ENCODE measurements at regions not wholly inside any gene's neighbourhood (a gene's known extent, or its start where the extent isn't known, plus 50 kb on each side); places are given as distances from the start of the nearest gene placed in this dataset.

- Histone ChIP-seq H3K4me3 (ENCODE audit: low read length) (no peak overlapping the region), H3K36me3 (ENCODE audit: control insufficient read depth, insufficient read depth, low read length) (no peaks in the 10 kb centered on the region), H3K27me3 (ENCODE audit: control insufficient read depth, insufficient read depth, low read length) (no peaks in the 10 kb centered on the region), H3K27ac (ENCODE audit: low read length) (no peak overlapping the region), H3K4me1 (ENCODE audit: control insufficient read depth, insufficient read depth, low read length) (peaks cover 5% of the 10 kb centered on the region), H3K9me3 (ENCODE audit: control insufficient read depth, insufficient read depth, low read length) (no peaks in the 10 kb centered on the region)
- no peak for ATAC-seq
- Mint-ChIP-seq H3K27me3 (ENCODE audit: low read depth in 2 of 2) (peaks cover 0 to 3% of the 10 kb centered on the region in 2 donors), H3K4me3 (no peak overlapping the region), H3K4me1 (peaks cover 18 to 23% of the 10 kb centered on the region in 2 donors), H3K9me3 (peaks cover 5% of the 10 kb centered on the region in 2 donors), H3K27ac (no peak overlapping the region), H3K36me3 (no peaks in the 10 kb centered on the region)
- 67% methylated on average over 2 of the region's 3 CpGs for WGBS (ENCODE audit: insufficient coverage)
- intact Hi-C loops (cut with micrococcal nuclease), result no loop called here
- TF ChIP-seq, protein P1, sequence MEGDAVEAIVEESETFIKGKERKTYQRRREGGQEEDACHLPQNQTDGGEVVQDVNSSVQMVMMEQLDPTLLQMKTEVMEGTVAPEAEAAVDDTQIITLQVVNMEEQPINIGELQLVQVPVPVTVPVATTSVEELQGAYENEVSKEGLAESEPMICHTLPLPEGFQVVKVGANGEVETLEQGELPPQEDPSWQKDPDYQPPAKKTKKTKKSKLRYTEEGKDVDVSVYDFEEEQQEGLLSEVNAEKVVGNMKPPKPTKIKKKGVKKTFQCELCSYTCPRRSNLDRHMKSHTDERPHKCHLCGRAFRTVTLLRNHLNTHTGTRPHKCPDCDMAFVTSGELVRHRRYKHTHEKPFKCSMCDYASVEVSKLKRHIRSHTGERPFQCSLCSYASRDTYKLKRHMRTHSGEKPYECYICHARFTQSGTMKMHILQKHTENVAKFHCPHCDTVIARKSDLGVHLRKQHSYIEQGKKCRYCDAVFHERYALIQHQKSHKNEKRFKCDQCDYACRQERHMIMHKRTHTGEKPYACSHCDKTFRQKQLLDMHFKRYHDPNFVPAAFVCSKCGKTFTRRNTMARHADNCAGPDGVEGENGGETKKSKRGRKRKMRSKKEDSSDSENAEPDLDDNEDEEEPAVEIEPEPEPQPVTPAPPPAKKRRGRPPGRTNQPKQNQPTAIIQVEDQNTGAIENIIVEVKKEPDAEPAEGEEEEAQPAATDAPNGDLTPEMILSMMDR (IDR thresholded peaks at IDR 0.05), result no peak
- DNase-seq, result no peak
These were observed 248.0 kb downstream of the DSEL start for GRCh38 chr18:67268530-67268929.

DNA sequence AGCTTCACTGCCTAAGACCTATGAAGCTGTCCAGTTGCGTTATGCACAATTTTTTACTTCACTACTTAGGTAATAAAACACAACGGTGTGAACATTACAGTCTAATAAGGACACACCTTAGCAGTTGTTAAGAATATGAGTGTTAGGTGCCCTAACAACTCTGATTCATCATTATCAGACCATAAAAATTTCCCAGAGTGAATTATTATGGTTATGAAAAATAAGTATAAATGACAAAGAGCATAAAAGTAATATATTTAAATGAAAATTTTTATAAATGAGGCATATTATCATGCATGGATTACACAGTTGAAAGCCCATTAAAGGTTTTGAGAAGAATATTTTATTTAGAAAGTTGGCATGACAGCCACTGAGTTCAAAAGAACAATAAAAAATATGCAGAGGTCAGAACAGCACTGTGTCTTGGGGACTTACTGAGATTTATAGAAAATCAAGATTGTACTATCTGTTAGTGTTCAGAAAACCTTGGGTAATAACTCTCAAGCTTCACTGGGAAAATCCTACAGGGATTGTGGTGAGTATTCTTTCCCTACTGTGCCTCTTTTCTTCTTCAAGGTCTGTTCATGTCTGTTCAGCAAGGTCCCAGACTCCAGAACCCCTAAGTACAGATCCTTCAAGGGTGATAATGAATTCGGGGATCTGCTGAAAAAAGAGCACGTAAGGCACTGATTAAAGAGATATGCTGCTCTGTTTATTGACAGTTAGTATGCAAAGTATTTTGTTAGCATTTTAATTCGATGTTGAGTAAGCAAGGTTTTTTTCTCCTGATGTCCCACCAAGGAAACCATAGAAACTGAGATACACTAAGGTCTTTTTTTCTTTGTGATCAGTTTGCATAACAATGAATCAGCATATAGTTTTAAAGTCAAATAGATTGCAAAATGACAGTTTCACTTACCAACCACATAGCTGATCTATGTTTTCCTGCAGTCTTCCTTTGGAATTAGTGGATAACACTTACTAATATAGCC, 250.0 kb downstream of the DSEL start:
- no peak overlapping the region for H3K27ac Mint-ChIP-seq
- H3K4me1 ChIP-seq (ENCODE audit: control insufficient read depth, insufficient read depth, low read length), result peaks cover 5% of the 10 kb centered on the region
- peaks cover 13 to 14% of the 10 kb centered on the region in 2 donors for H3K4me1 Mint-ChIP-seq
- ATAC-seq, result no peak
- no peak overlapping the region for H3K4me3 ChIP-seq (ENCODE audit: low read length)
- no peaks in the 10 kb centered on the region for H3K36me3 Mint-ChIP-seq
- 44% methylated on average over 4 of the region's 5 CpGs for WGBS (ENCODE audit: insufficient coverage)
- DNase-seq, result no peak
- TF ChIP-seq, protein P1 (IDR thresholded peaks at IDR 0.05), result no peak
- no peaks in the 10 kb centered on the region for H3K36me3 ChIP-seq (ENCODE audit: control insufficient read depth, insufficient read depth, low read length)
- peak overlapping the region; percentile 45 for H3K4me3 Mint-ChIP-seq
- H3K27ac ChIP-seq (ENCODE audit: low read length), result no peak overlapping the region
- H3K27me3 Mint-ChIP-seq (ENCODE audit: low read depth in 2 of 2), result peaks cover 0 to 3% of the 10 kb centered on the region in 2 donors
- intact Hi-C loops (cut with micrococcal nuclease), result no loop called here
- peaks cover 5% of the 10 kb centered on the region in 2 donors for H3K9me3 Mint-ChIP-seq
- H3K9me3 ChIP-seq (ENCODE audit: control insufficient read depth, insufficient read depth, low read length), result no peaks in the 10 kb centered on the region
- H3K27me3 ChIP-seq (ENCODE audit: control insufficient read depth, insufficient read depth, low read length), result no peaks in the 10 kb centered on the region

DNA sequence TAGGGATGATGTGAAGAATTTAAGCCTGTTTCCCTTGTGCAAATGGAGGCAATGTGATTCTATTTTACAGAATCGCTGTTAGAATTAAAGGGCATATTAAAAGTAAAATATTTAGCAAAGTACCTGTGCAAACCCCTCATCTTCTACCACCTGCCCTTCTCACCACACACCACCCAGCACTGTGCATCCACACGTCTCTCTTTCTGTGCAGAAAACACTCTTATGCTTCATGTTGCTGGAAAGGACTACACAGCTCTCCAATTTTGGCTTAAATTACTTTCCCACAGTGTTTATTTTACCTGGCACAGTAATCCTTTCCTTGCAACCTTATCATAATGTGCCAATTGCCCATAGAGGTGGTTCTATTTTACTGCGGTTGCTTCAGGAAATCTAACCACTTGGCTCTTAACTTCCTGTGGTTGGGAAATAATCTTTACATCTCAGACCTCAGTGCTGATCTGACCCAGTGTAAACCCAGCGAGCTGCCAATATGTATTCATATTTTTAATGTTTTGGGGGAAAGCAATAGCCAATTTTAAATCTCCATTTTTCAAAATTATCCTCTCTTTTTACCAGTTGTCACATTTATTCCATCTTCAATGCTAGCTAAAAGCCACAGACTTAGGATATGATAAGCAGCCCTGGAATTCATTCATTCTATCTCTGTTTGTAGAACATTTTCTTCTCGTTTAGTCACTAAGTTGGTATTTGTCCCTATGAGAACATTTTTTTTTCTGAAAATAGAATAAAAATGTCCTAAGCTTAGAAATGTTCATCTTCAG, 250.9 kb downstream of the DSEL start:
- Histone ChIP-seq H3K36me3 (ENCODE audit: control insufficient read depth, insufficient read depth, low read length) (no peaks in the 10 kb centered on the region), H3K27ac (ENCODE audit: low read length) (no peak overlapping the region), H3K27me3 (ENCODE audit: control insufficient read depth, insufficient read depth, low read length) (no peaks in the 10 kb centered on the region), H3K9me3 (ENCODE audit: control insufficient read depth, insufficient read depth, low read length) (no peaks in the 10 kb centered on the region), H3K4me3 (ENCODE audit: low read length) (no peak overlapping the region), H3K4me1 (ENCODE audit: control insufficient read depth, insufficient read depth, low read length) (peaks cover 5% of the 10 kb centered on the region)
- DNase-seq (peak in 1 of 2 donors; percentile 36), ATAC-seq (peak in 1 of 3 donors; percentile 53)
- Mint-ChIP-seq H3K4me1 (peaks cover 13 to 14% of the 10 kb centered on the region in 2 donors), H3K27me3 (ENCODE audit: low read depth in 2 of 2) (peaks cover 0 to 3% of the 10 kb centered on the region in 2 donors), H3K4me3 (peak overlapping the region; percentile 45), H3K27ac (no peak overlapping the region), H3K36me3 (no peaks in the 10 kb centered on the region), H3K9me3 (peaks cover 5% of the 10 kb centered on the region in 2 donors)
- WGBS (ENCODE audit: insufficient coverage), result 0% methylated on average over 2 of the region's 5 CpGs
- intact Hi-C loops (cut with micrococcal nuclease), result no loop called here
- TF ChIP-seq, protein P1 (IDR thresholded peaks at IDR 0.05), result no peak

Data from natural killer cell (primary cell).